Naive thymus-derived CD8-positive, alpha-beta T cell (primary cell): ENCODE measurements at regions not wholly inside any gene's neighbourhood (a gene's known extent, or its start where the extent isn't known, plus 50 kb on each side); places are given as distances from the start of the nearest gene placed in this dataset.

Source experiments
- ATAC-seq, 2 donors: fragments of 150-1000 bp; cut with Tn5 transposase in 1 of 2; sonication (Bioruptor Pico), chemical (Tn5 transposase) in 1 of 2; 1 replicate in 1 of 2; 2 replicates in 1 of 2; pipeline ENCODE4 v1.10.0; 2021; ENCODE audit warnings: mild to moderate bottlenecking in 2 of 2, moderate library complexity in 2 of 2
- POLR2A ChIA-PET: fragments of 350-600 bp; sonication (Branson Sonifier 250); formaldehyde crosslinking; loops from one replicate; lab custom pipeline; 2021; ENCODE audit warnings: antibody characterized with exemption; lab: Charles Lee
- DNase-seq, 10 donors: peaks; one replicate each; pipeline versions ENCODE4 v3.0.0 to v3.0.0-alpha.2; 2020 to 2022
- H3K27ac Mint-ChIP-seq, 10 donors: one replicate each; pipeline ENCODE4 v1.8.0; 2020 to 2022; ENCODE audit warnings: mild to moderate bottlenecking in 10 of 10, mixed read lengths in 10 of 10, moderate library complexity in 4 of 10, inconsistent platforms in 1 of 10
- H3K27me3 Mint-ChIP-seq, 5 donors: one replicate each; pipeline ENCODE4 v1.8.0; 2021 to 2022; ENCODE audit warnings: mixed read lengths in 5 of 5
- H3K36me3 Mint-ChIP-seq, 3 donors: one replicate each; pipeline ENCODE4 v1.8.0; 2020 to 2022; ENCODE audit warnings: mixed read lengths in 3 of 3, mild to moderate bottlenecking in 2 of 3, inconsistent platforms in 1 of 3
- H3K4me1 Mint-ChIP-seq, 4 donors: one replicate each; pipeline ENCODE4 v1.8.0; 2021 to 2022; ENCODE audit warnings: mixed read lengths in 4 of 4
- H3K4me3 Mint-ChIP-seq, 10 donors: one replicate each; pipeline ENCODE4 v1.8.0; 2020 to 2022; ENCODE audit warnings: mild to moderate bottlenecking in 10 of 10, mixed read lengths in 10 of 10, moderate library complexity in 6 of 10, inconsistent platforms in 1 of 10
- H3K9me3 Mint-ChIP-seq, 9 donors: one replicate each; pipeline ENCODE4 v1.8.0; 2020 to 2022; ENCODE audit warnings: mixed read lengths in 9 of 9, mild to moderate bottlenecking in 3 of 9, inconsistent platforms in 1 of 9, moderate library complexity in 1 of 9

DNA sequence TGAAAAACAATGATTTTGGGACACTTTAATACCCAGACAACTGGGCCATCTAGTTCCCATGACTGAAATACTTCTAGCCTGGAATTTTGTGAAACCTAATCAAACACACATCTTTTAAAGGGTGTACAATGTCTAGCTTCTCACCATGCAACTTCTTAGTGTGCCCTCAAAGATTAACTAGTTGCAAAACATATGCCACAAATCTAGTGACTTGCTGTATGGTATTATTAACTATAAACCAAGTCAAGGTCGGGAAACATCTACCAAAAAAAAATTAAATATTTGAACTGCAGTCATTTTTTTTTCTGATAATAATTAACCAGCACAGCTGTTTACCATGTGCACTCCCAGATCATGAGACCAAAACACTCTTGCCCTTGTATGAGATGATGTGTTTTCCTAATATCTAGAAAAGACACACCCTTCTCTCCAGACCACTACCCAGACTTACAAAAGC is 171.8 kb upstream of the FOXN3 start:
- Mint-ChIP-seq H3K4me1 (peaks cover 36 to 80% (median 77%) of the 10 kb centered on the region in 4 donors), H3K27me3 (no peaks in the 10 kb centered on the region), H3K9me3 (peaks cover 3 to 19% (median 10%) of the 10 kb centered on the region in 9 donors), H3K36me3 (peaks cover 21 to 36% (median 30%) of the 10 kb centered on the region in 3 donors), H3K4me3 (peak overlapping the region in 3 of 10 donors; percentile 1 to 50 (median 20)), H3K27ac (peak overlapping the region in 8 of 10 donors; percentile 16 to 79 (median 60))
- ATAC-seq (no peak), DNase-seq (no peak)
- POLR2A ChIA-PET: interaction anchor here (0.7 kb wide), 1 partner anchor 250 kb away, joined by 3 read pairs; no protein-coding TSS in a partner anchor

DNA sequence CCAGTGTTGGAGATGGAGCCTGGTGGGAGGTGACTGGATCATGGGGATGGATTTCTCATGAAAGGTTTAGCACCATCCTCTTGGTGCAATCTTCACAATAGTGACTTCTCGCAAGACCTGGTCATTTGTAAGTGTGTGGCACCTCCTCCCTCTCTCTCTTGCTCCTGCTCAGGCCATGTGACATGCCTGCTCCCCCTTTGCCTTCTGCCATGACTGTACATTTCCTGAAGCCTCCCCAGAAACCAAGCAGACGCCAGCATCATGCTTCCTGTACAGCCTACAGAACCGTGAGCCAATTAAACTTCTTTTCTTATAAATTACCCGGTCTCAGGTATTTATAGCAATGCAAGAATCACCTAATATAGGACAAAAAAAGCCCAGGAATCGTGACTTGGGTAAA is 171.0 kb upstream of the FOXN3 start:
- Mint-ChIP-seq H3K27me3 (no peaks in the 10 kb centered on the region), H3K4me3 (peak overlapping the region in 1 of 10 donors; percentile 11), H3K4me1 (peaks cover 38 to 86% (median 80%) of the 10 kb centered on the region in 4 donors), H3K9me3 (peaks cover 3 to 19% (median 10%) of the 10 kb centered on the region in 9 donors), H3K36me3 (peaks cover 20 to 34% (median 30%) of the 10 kb centered on the region in 3 donors), H3K27ac (peak overlapping the region in 6 of 10 donors; percentile 6 to 77 (median 48))
- ATAC-seq (no peak), DNase-seq (no peak)
- POLR2A ChIA-PET: interaction anchor here (0.6 kb wide), 1 partner anchor 58 kb away, joined by 3 read pairs; no protein-coding TSS in a partner anchor

DNA sequence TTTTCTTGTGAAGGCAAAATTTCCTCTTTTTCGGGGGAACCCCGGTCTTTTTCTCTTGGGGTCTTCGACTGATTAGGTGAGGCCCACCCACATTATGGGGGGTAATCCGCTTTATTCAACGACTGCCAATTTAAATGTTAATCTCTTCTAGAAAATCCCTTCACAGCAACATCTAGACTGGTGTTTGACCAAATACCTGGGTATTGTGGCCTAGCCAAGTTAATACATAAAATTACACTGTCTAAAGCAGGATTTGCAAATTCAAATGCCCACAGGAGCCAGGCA is 170.0 kb upstream of the FOXN3 start:
- no peak overlapping the region for H3K4me3 Mint-ChIP-seq
- peaks cover 20 to 29% (median 21%) of the 10 kb centered on the region in 3 donors for H3K36me3 Mint-ChIP-seq
- no peak for DNase-seq
- peaks cover 0 to 12% (median 5%) of the 10 kb centered on the region in 9 donors for H3K9me3 Mint-ChIP-seq
- peaks cover 38 to 80% (median 77%) of the 10 kb centered on the region in 4 donors for H3K4me1 Mint-ChIP-seq
- POLR2A ChIA-PET: interaction anchor here (1.3 to 1.7 kb wide), 3 partner anchors 27 to 134 kb away, joined by 4 to 5 read pairs (median 5); no protein-coding TSS in a partner anchor
- ATAC-seq: no peak
- H3K27me3 Mint-ChIP-seq: no peaks in the 10 kb centered on the region
- peak overlapping the region in 2 of 10 donors; percentile 7 to 75 for H3K27ac Mint-ChIP-seq

DNA sequence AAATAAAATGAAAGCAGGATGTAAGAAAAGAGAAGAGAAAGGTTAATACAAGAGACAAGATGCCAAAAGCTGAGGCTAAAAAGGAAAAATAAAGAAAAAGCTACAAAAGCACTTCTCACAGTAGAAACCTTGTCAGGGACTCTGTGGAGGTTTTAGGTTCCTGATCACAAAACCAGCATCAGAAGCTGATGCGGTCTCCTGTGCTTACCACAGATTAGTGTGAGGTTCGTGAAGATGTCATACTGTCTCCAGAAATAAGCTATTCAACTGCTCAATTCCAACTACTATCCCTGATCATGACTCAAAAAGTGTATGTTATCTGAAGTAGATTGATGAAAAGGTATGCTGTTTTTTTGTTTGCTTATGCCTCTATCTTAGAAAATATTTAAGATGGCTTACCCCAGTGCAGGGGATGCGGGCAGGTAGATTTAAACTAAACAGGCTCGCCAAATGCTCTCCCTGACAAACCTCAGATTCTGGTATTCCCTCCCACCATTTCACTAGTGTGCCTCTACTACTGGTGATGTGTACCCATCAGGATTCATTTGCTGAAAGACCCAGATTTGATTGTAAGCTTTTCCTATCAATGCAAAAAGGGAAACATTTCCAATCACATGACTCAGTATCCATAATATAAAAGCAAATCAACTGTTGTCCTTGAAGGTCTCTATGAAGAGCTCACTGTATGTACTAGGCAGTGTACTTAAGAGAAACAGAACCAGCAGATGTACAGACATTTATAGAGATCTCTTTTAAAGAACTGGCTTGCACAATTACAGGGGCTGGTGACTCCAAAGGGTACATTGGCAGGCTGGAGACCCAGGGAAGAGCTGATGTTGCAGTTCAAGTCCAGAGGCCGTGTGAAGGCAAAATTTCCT is 169.5 kb upstream of the FOXN3 start:
- Mint-ChIP-seq H3K4me1 (peaks cover 38 to 80% (median 74%) of the 10 kb centered on the region in 4 donors), H3K4me3 (peak overlapping the region; percentile 11 to 73 (median 40)), H3K27me3 (no peaks in the 10 kb centered on the region), H3K27ac (peak overlapping the region; percentile 17 to 89 (median 76)), H3K9me3 (peaks cover 0 to 6% (median 0%) of the 10 kb centered on the region in 9 donors), H3K36me3 (peaks cover 19 to 29% (median 20%) of the 10 kb centered on the region in 3 donors)
- ATAC-seq (peak; percentile 98 to 99), DNase-seq (peak in 8 of 10 donors; percentile 23 to 79 (median 58))
- POLR2A ChIA-PET: interaction anchor here (0.6 to 1.7 kb wide), 6 partner anchors 27 to 134 kb away, joined by 3 to 5 read pairs (median 4); no protein-coding TSS in a partner anchor

DNA sequence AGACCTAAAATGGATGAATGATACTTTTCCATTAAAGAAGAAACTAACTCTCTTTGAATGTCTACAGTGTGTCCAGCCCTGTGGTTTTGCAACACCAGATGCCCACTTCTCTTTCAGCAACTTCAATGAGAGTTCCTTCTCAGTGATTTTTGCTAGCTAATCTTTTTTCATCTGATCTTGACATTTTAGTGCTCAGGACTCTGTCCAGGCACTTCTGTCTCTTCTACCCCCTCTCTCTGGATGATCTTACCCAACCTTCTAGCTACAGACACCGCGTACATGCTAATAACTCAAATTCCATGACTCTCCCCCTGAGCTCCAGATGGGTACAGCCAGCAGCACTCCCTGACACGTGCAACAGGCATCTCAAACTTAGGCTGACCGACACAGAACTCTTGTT is 161.1 kb upstream of the FOXN3 start:
- Mint-ChIP-seq H3K36me3 (peaks cover 3 to 64% (median 20%) of the 10 kb centered on the region in 3 donors), H3K27ac (peak overlapping the region in 9 of 10 donors; percentile 4 to 79 (median 25)), H3K27me3 (no peaks in the 10 kb centered on the region), H3K4me1 (peaks cover 26 to 61% (median 55%) of the 10 kb centered on the region in 4 donors), H3K4me3 (peak overlapping the region in 1 of 10 donors; percentile 21), H3K9me3 (no peaks in the 10 kb centered on the region)
- no peak for ATAC-seq
- POLR2A ChIA-PET: no interaction called here
- DNase-seq: no peak

DNA sequence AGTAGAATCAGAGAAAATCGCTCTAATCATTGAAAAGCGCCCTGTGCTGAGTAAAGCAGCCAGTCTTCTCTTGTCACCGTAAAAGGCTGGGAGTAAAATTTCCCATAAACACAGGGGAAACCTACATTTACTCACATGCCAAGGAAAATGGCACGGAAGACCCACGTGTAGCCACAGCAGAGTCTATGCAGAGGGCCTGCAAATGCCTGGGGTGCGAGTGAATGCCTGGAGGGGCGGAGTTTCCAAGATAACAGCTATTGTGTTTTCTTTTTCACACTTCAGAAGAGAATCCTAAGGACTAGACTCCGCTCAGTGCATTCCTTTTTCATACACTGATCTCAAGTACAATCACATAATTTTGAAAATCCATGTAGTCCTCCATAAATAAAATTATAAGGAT is 159.9 kb upstream of the FOXN3 start:
- Mint-ChIP-seq H3K9me3 (no peaks in the 10 kb centered on the region), H3K4me3 (no peak overlapping the region), H3K27ac (no peak overlapping the region), H3K27me3 (no peaks in the 10 kb centered on the region), H3K4me1 (peaks cover 28 to 64% (median 59%) of the 10 kb centered on the region in 4 donors), H3K36me3 (peaks cover 3 to 62% (median 17%) of the 10 kb centered on the region in 3 donors)
- DNase-seq: no peak
- no peak for ATAC-seq
- POLR2A ChIA-PET: interaction anchor here (0.6 to 1.1 kb wide), 3 partner anchors 10 to 114 kb away, joined by 3 to 4 read pairs (median 3); no protein-coding TSS in a partner anchor

DNA sequence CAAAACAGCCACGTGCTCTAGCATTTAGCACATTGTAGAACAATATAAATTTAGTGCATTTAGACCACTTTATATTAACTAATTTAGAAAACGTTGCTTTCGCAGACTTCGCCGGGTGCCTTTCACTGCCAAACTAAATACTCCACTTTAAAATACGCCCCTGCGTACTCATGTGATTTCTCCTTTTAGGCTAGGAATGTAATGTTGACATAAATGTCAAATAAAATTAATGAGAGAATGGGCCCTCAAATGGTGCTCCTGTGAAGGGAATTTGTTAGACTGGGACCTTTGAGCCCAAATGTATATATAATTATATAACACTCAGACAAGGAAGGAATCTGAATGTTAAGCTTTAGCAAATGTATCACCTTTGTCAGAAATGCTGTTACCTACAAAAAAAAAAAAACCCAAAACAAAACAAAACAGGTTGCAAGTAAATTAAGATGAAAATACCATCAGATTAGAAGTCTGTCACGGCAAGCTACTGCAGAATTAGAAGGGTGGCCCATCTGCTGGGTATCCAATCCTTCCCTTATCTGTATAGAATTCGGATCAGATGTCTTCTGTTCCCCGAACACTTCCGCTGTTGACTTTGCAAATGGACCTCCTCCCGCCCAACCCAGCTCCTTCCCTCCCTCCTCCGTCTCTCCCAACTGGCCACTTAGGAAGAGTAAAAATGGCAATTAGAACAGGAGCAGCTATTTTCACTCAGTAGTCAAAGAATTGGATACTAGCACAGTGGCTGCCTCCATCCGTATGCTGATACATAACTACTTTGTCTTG is 159.3 kb upstream of the FOXN3 start:
- ATAC-seq (no peak), DNase-seq (no peak)
- H3K36me3 Mint-ChIP-seq: peaks cover 0 to 56% (median 10%) of the 10 kb centered on the region in 3 donors
- no peaks in the 10 kb centered on the region for H3K27me3 Mint-ChIP-seq
- H3K9me3 Mint-ChIP-seq: no peaks in the 10 kb centered on the region
- no peak overlapping the region for H3K4me3 Mint-ChIP-seq
- peak overlapping the region in 2 of 10 donors; percentile 64 to 73 for H3K27ac Mint-ChIP-seq
- POLR2A ChIA-PET: interaction anchor here (0.6 to 1.1 kb wide), 3 partner anchors 9 to 114 kb away, joined by 3 to 4 read pairs (median 3); no protein-coding TSS in a partner anchor
- H3K4me1 Mint-ChIP-seq: peaks cover 26 to 62% (median 55%) of the 10 kb centered on the region in 4 donors

DNA sequence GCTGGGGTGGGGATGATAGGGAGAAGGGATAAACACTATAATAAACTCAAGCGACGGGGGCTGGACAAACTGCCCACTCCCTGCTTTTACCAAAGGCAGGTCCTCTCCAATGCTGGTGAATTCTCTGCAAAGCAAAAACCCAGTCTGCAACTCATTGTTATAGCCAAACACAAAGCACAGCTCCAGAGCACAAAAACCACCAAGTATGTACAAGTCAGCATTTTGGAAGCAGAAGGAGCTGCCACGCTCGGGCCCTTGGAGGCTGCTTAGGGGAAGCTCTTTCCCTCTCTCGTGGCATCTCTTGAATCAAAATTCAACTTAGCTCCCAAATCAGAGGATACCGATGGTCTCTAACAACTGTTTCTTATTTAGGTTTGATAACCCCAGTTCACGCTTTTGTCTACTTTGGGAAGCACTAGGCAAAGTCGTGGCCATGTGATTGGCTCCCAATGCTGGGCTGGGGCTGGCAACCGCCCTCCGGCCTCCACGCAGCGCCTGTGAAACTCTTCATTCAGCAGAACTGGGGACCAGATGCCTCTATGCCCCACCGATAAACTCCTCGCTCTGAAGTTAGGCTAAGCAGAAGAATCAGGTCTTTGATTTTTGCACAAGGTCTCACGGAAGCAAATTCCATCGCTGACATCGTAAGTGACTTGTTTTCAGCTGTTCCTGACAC is 158.5 kb upstream of the FOXN3 start:
- no peak for DNase-seq
- H3K4me1 Mint-ChIP-seq: peaks cover 26 to 66% (median 56%) of the 10 kb centered on the region in 4 donors
- H3K4me3 Mint-ChIP-seq: no peak overlapping the region
- peaks cover 0 to 48% (median 7%) of the 10 kb centered on the region in 3 donors for H3K36me3 Mint-ChIP-seq
- no peaks in the 10 kb centered on the region for H3K27me3 Mint-ChIP-seq
- H3K27ac Mint-ChIP-seq: peak overlapping the region in 3 of 10 donors; percentile 4 to 37 (median 19)
- H3K9me3 Mint-ChIP-seq: no peaks in the 10 kb centered on the region
- ATAC-seq: no peak
- POLR2A ChIA-PET: no interaction called here

DNA sequence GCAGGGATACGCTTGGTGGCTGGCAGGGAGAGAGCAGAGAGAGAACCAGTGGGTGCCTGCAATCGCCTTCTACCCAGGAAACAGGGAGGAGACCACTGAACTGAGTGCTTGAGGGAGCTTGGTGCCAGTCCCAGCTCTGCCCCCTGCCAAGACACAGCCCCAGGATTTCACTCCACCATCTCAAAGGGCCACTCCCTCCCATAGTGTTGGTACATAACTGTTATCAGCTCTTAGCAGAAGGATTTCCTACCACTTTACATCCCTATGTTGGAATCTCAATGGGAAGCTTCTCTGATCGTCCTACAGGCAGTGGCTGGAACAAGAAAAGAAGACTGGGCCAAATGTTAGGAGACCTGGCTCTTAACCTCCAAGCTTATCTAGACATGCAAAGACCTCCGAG is 157.4 kb upstream of the FOXN3 start:
- H3K27ac Mint-ChIP-seq: peak overlapping the region in 2 of 10 donors; percentile 41 to 73

DNA sequence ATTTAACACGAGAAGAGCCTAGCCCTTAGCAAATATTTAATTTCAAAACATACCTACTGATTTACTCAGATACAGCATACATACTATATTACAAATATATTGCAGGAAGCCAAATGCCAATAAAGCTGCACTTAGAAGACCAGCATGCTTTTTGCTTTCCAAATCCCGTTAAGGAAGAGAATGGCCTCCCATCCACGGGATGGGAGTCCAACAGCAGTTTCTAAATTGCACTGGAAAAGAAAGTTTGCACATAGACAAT is 156.3 kb upstream of the FOXN3 start:
- ATAC-seq (no peak), DNase-seq (no peak)
- POLR2A ChIA-PET: no interaction called here
- peaks cover 0 to 36% (median 4%) of the 10 kb centered on the region in 3 donors for H3K36me3 Mint-ChIP-seq
- H3K9me3 Mint-ChIP-seq: no peaks in the 10 kb centered on the region
- H3K4me1 Mint-ChIP-seq: peaks cover 23 to 70% (median 52%) of the 10 kb centered on the region in 4 donors
- H3K4me3 Mint-ChIP-seq: no peak overlapping the region
- peak overlapping the region in 2 of 10 donors; percentile 21 to 25 for H3K27ac Mint-ChIP-seq
- no peaks in the 10 kb centered on the region for H3K27me3 Mint-ChIP-seq

More for the DNA sequence above, 157.4 kb upstream of the FOXN3 start:
- no peak for DNase-seq
- peaks cover 0 to 41% (median 5%) of the 10 kb centered on the region in 3 donors for H3K36me3 Mint-ChIP-seq
- H3K27me3 Mint-ChIP-seq: no peaks in the 10 kb centered on the region
- POLR2A ChIA-PET: no interaction called here
- H3K4me3 Mint-ChIP-seq: no peak overlapping the region
- no peak for ATAC-seq
- H3K9me3 Mint-ChIP-seq: no peaks in the 10 kb centered on the region
- H3K4me1 Mint-ChIP-seq: peaks cover 26 to 68% (median 54%) of the 10 kb centered on the region in 4 donors

DNA sequence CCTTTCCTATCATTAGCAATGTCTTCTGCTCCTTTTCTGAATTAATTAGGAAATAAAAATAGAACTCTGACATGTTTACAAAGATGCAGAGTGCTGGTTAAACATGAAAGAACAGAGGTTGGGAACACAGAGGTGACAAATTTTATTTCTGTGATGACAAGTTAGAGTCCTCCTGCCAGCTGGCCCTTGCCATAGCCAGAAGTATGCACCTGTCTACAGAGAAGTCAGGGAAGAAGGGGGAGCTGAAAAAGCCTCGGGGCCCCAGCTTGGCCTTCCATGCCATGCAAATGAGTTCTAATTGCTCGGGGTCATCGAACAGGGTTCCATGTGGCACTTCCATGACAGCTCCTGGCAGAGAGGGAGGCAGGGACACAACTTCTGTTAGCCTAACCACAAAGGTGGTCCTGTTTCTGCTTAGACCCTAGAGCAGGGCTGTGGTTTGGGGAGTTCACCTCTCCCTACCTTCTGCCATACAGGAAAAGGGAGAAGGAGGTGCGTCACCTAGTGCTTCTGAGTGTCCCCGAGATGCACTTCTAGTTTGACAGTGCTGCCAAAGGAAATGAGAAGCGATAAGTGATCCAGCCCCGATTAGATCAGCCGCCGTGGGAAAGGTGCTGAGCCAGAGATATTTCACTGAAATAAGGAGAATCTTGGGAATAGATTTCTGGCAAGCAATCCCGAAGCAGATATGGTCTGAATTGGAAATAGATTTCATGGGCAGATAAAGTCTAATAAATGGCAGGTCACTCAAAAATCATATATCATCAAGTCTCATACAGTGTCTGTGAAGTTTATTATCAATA is 155.8 kb upstream of the FOXN3 start:
- H3K36me3 Mint-ChIP-seq: peaks cover 0 to 35% (median 4%) of the 10 kb centered on the region in 3 donors
- peak overlapping the region in 1 of 10 donors; percentile 7 for H3K4me3 Mint-ChIP-seq
- no peaks in the 10 kb centered on the region for H3K9me3 Mint-ChIP-seq
- no peaks in the 10 kb centered on the region for H3K27me3 Mint-ChIP-seq
- peaks cover 26 to 70% (median 52%) of the 10 kb centered on the region in 4 donors for H3K4me1 Mint-ChIP-seq
- no peak for ATAC-seq
- no peak for DNase-seq
- POLR2A ChIA-PET: no interaction called here
- H3K27ac Mint-ChIP-seq: peak overlapping the region in 5 of 10 donors; percentile 13 to 76 (median 31)
